GM20000 (cell line): ENCODE measurements at regions not wholly inside any gene's neighbourhood (a gene's known extent, or its start where the extent isn't known, plus 50 kb on each side); places are given as distances from the start of the nearest gene placed in this dataset.
"Not testable (repeated sequence)": the region's sequence is repeated elsewhere in the genome, so short reads cannot be mapped to it uniquely, and the experiment has no call there.

Experiments
- DNase-seq: peaks from one replicate; pipeline ENCODE4 v3.0.0; 2012; ENCODE audit warnings: low spot score
- TF ChIP-seq, protein P1 (sequence below): IDR thresholded peaks from 2 replicates; pipeline ENCODE4 v1.5.1; 2012; ENCODE audit warnings: mild to moderate bottlenecking, control low read depth; ENCODE audit errors: extremely low read depth, missing control alignments

- no peak for DNase-seq
- TF ChIP-seq, protein P1, sequence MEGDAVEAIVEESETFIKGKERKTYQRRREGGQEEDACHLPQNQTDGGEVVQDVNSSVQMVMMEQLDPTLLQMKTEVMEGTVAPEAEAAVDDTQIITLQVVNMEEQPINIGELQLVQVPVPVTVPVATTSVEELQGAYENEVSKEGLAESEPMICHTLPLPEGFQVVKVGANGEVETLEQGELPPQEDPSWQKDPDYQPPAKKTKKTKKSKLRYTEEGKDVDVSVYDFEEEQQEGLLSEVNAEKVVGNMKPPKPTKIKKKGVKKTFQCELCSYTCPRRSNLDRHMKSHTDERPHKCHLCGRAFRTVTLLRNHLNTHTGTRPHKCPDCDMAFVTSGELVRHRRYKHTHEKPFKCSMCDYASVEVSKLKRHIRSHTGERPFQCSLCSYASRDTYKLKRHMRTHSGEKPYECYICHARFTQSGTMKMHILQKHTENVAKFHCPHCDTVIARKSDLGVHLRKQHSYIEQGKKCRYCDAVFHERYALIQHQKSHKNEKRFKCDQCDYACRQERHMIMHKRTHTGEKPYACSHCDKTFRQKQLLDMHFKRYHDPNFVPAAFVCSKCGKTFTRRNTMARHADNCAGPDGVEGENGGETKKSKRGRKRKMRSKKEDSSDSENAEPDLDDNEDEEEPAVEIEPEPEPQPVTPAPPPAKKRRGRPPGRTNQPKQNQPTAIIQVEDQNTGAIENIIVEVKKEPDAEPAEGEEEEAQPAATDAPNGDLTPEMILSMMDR, result no peak
These were observed 130.8 kb upstream of the SERPINE2 start for GRCh38 chr2:224169847-224170246.

GRCh38 chr2:224167781-224168180 lies 128.7 kb upstream of the SERPINE2 start:
- not testable (repeated sequence) for DNase-seq

- TF ChIP-seq, protein P1, result no peak
- DNase-seq, result no peak
These were observed 127.6 kb upstream of the SERPINE2 start for GRCh38 chr2:224166654-224167053.

DNA sequence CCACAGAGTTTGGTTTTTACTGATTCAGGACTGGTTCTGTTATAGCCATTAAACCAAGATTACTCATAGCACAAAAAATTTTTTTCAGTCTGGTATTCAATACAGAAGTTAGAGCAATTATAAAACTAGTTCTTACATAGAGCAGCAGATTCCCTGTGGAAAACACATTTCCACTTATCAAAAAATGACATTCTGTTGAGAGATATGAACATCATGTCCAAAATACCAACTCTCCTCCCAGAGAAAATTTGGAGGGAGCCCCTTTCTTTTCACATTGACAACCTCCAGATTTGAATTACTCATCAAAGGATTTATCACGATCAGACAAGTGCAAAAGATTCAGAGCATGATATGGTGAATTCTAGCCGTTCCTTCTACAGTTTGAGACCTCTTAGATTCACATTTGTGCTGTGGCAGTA lies 126.8 kb upstream of the SERPINE2 start:
- DNase-seq, result no peak
- TF ChIP-seq, protein P1, result no peak

DNA sequence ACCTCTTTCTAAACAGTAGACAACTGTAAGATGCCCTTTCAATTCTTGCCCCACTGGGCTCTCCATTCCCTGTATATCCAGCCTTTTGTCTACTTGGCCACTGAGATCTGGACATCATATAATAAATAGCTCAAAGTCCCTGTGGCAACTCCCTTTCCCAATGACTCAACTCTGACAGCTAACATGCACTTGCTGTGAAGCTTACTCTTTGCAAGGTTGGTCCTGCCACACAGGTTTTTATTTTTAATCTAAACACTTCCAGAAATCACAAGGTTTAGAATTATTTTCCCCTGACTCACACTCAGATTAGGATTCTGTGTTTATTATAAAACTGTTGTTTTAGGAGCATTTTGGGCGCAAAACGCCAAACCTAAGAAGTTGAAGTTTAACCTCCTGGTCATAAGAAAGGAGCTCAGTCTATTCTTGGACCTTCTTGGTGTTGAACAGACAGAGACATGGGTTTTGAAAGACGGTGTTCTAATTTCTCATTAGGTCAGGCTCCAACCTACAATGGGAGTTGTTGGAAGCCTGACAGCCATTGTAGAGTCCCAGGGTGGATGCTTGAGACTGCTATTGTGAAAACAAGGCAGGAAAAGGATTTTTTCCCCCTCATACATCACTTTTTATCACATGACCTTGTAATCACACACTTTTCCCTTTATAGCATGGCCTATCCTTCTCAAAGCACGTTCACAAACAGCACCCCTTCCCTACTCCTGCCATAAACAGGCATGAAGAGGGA lies 124.7 kb upstream of the SERPINE2 start:
- TF ChIP-seq, protein P1, result no peak

GRCh38 chr2:224162122-224162521 lies 123.0 kb upstream of the SERPINE2 start:
- TF ChIP-seq, protein P1, result no peak
- DNase-seq, result no peak

More for the DNA sequence above, 124.7 kb upstream of the SERPINE2 start:
- no peak for DNase-seq

DNA sequence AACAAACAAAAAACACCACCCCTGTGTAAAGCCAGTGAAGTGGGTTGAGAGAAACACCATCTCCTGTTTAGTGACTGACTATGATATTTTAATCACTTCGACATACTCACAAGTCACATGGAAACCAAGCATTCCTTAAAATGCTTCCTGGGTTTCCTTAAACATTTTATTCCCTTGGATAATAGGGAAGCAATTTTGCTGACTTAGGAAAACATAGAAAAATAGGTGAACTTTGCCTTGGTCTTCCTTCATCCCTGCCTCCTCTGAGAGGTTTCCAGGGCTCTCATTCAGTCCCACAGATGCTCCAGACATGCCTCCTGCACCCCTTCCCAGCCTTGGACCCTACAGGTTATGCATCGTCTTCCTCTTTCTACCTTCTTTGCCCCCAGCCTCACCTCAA lies 122.6 kb upstream of the SERPINE2 start:
- DNase-seq, result no peak
- TF ChIP-seq, protein P1, result no peak

- no peak for DNase-seq
- TF ChIP-seq, protein P1, result no peak
These were observed 121.8 kb upstream of the SERPINE2 start for GRCh38 chr2:224160917-224161316.
